DMS53 treated with DMSO at 0.1 percent for 48 hours (cell line): ENCODE measurements at regions not wholly inside any gene's neighbourhood (a gene's known extent, or its start where the extent isn't known, plus 50 kb on each side); places are given as distances from the start of the nearest gene placed in this dataset.

Experiments
- DNase-seq: peaks from one replicate; lab custom pipeline; 2025; ENCODE audit not compliant: unreplicated experiment; lab: John Stamatoyannopoulos, UW

GRCh38 chr13:82720986-82721385, 1161.3 kb downstream of the SLITRK1 start:
- no peak for DNase-seq

GRCh38 chr13:82719987-82720386, 1162.3 kb downstream of the SLITRK1 start:
- DNase-seq, result no peak

- no peak for DNase-seq
These were observed 1165.0 kb downstream of the SLITRK1 start for GRCh38 chr13:82717249-82717648.

GRCh38 chr13:82713687-82714405, 1168.4 kb downstream of the SLITRK1 start:
- DNase-seq, result no peak

GRCh38 chr13:82702513-82702912, 1179.8 kb downstream of the SLITRK1 start:
- no peak for DNase-seq

- DNase-seq, result no peak
These were observed 1181.3 kb downstream of the SLITRK1 start for GRCh38 chr13:82701020-82701419.

GRCh38 chr13:82698941-82699340, 1183.3 kb downstream of the SLITRK1 start:
- DNase-seq, result no peak

GRCh38 chr13:82698383-82698782, 1183.9 kb downstream of the SLITRK1 start:
- no peak for DNase-seq

- no peak for DNase-seq
These were observed 1188.7 kb downstream of the SLITRK1 start for GRCh38 chr13:82693607-82694006.

- no peak for DNase-seq
These were observed 1193.8 kb downstream of the SLITRK1 start for GRCh38 chr13:82688400-82688994.

- no peak for DNase-seq
These were observed 1194.4 kb downstream of the SLITRK1 start for GRCh38 chr13:82687884-82688283.

- no peak for DNase-seq
These were observed 1200.7 kb downstream of the SLITRK1 start for GRCh38 chr13:82681535-82681934.

- DNase-seq, result no peak
These were observed 1204.2 kb downstream of the SLITRK1 start for GRCh38 chr13:82678052-82678451.

GRCh38 chr13:82675024-82675423, 1207.2 kb downstream of the SLITRK1 start:
- no peak for DNase-seq

GRCh38 chr13:82674546-82674945, 1207.7 kb downstream of the SLITRK1 start:
- DNase-seq, result no peak

- DNase-seq, result no peak
These were observed 1210.0 kb downstream of the SLITRK1 start for GRCh38 chr13:82672248-82672647.

- no peak for DNase-seq
These were observed 1218.1 kb downstream of the SLITRK1 start for GRCh38 chr13:82664183-82664582.

GRCh38 chr13:82661126-82661525, 1221.1 kb downstream of the SLITRK1 start:
- DNase-seq, result no peak

- no peak for DNase-seq
These were observed 1223.5 kb downstream of the SLITRK1 start for GRCh38 chr13:82658811-82659210.

- DNase-seq, result no peak
These were observed 1224.8 kb downstream of the SLITRK1 start for GRCh38 chr13:82657471-82657870.

GRCh38 chr13:82654861-82655855, 1227.1 kb downstream of the SLITRK1 start:
- no peak for DNase-seq

GRCh38 chr13:82654143-82654542, 1228.1 kb downstream of the SLITRK1 start:
- DNase-seq, result no peak
